GM21737 (cell line): ENCODE measurements at regions not wholly inside any gene's neighbourhood (a gene's known extent, or its start where the extent isn't known, plus 50 kb on each side); places are given as distances from the start of the nearest gene placed in this dataset.

ENCODE experiments used
- ATAC-seq: cut with Tn5 transposase; IDR thresholded peaks from one replicate; pipeline ENCODE4 v1.9.1; 2021; ENCODE audit warnings: mild to moderate bottlenecking, moderate library complexity; ENCODE audit not compliant: unreplicated experiment

- ATAC-seq, result no peak
Measured at GRCh38 chr16:48950184-48950583, 331.5 kb downstream of the CBLN1 start.

- no peak for ATAC-seq
Measured at GRCh38 chr16:48949636-48950035, 332.0 kb downstream of the CBLN1 start.

GRCh38 chr16:48948911-48949310, 332.7 kb downstream of the CBLN1 start:
- no peak for ATAC-seq

GRCh38 chr16:48947371-48947713, 334.3 kb downstream of the CBLN1 start:
- no peak for ATAC-seq

GRCh38 chr16:48946686-48947370, 334.8 kb downstream of the CBLN1 start:
- no peak for ATAC-seq

GRCh38 chr16:48942996-48943395, 333.0 kb upstream of the N4BP1 start:
- ATAC-seq, result no peak

- ATAC-seq, result no peak
Measured at GRCh38 chr16:48936811-48937210, 326.8 kb upstream of the N4BP1 start.

- no peak for ATAC-seq
Measured at GRCh38 chr16:48932216-48932855, 322.4 kb upstream of the N4BP1 start.

GRCh38 chr16:48930951-48931553, 321.1 kb upstream of the N4BP1 start:
- ATAC-seq, result no peak

GRCh38 chr16:48919791-48920190, 309.8 kb upstream of the N4BP1 start:
- ATAC-seq, result no peak

GRCh38 chr16:48918520-48919258, 308.7 kb upstream of the N4BP1 start:
- no peak for ATAC-seq

- no peak for ATAC-seq
Measured at GRCh38 chr16:48916566-48916965, 306.6 kb upstream of the N4BP1 start.

- ATAC-seq, result no peak
Measured at GRCh38 chr16:48914070-48914469, 304.1 kb upstream of the N4BP1 start.

- no peak for ATAC-seq
Measured at GRCh38 chr16:48913384-48913783, 303.4 kb upstream of the N4BP1 start.

- no peak for ATAC-seq
Measured at GRCh38 chr16:48912360-48912759, 302.4 kb upstream of the N4BP1 start.

GRCh38 chr16:48911700-48912099, 301.7 kb upstream of the N4BP1 start:
- ATAC-seq, result no peak

GRCh38 chr16:48910214-48910613, 300.2 kb upstream of the N4BP1 start:
- no peak for ATAC-seq

GRCh38 chr16:48909231-48909630, 299.3 kb upstream of the N4BP1 start:
- no peak for ATAC-seq

GRCh38 chr16:48907906-48908634, 298.1 kb upstream of the N4BP1 start:
- ATAC-seq, result no peak

GRCh38 chr16:48905632-48906505, 295.9 kb upstream of the N4BP1 start:
- ATAC-seq, result no peak
